Retinal pigment epithelial cell (primary cell): ENCODE measurements at regions not wholly inside any gene's neighbourhood (a gene's known extent, or its start where the extent isn't known, plus 50 kb on each side); places are given as distances from the start of the nearest gene placed in this dataset.
"Not testable (repeated sequence)": the region's sequence is repeated elsewhere in the genome, so short reads cannot be mapped to it uniquely, and the experiment has no call there.

Source experiments
- DNase-seq: peaks from one replicate; pipeline ENCODE4 v3.0.0-alpha.2; 2010; ENCODE audit warnings: low read depth
- H3K4me3 ChIP-seq: 2 replicates; pipeline ENCODE4 v1.5.1; 2011; ENCODE audit warnings: mild to moderate bottlenecking, low read length, control low read depth, moderate library complexity
- TF ChIP-seq, protein P1 (sequence below): conservative IDR thresholded peaks from 2 replicates; pipeline ENCODE4 v1.5.1; 2011; ENCODE audit warnings: low read depth, low read length, control low read depth, inconsistent platforms

DNA sequence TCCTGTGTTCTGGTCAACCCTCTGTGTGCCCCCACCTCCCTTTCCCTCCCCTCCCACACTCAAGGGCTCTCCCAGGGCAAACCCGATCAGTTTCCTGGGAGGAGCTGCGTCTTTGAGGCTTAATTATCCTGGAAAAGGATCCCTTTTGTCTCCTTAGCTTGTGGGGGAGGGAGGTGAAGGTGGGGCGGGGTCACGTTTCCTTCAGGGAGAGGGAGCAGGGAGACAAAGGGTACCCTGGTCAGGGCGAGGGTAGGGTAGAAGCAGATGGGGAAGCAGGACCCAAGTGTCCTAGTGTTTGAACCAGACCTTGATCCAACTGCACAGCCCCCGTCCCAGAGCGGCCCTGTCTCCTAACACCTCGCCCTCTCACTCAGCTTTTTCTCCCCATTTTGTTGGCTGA is 90.1 kb downstream of the HIF1AN start:
- H3K4me3 ChIP-seq = no peak overlapping the region
- no peak for DNase-seq
- TF ChIP-seq, protein P1, sequence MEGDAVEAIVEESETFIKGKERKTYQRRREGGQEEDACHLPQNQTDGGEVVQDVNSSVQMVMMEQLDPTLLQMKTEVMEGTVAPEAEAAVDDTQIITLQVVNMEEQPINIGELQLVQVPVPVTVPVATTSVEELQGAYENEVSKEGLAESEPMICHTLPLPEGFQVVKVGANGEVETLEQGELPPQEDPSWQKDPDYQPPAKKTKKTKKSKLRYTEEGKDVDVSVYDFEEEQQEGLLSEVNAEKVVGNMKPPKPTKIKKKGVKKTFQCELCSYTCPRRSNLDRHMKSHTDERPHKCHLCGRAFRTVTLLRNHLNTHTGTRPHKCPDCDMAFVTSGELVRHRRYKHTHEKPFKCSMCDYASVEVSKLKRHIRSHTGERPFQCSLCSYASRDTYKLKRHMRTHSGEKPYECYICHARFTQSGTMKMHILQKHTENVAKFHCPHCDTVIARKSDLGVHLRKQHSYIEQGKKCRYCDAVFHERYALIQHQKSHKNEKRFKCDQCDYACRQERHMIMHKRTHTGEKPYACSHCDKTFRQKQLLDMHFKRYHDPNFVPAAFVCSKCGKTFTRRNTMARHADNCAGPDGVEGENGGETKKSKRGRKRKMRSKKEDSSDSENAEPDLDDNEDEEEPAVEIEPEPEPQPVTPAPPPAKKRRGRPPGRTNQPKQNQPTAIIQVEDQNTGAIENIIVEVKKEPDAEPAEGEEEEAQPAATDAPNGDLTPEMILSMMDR = no peak

GRCh38 chr10:100628061-100628460 is 92.3 kb downstream of the HIF1AN start:
- TF ChIP-seq, protein P1 = no peak
- no peak for DNase-seq
- H3K4me3 ChIP-seq = no peak overlapping the region

- H3K4me3 ChIP-seq = no peak overlapping the region
- DNase-seq = no peak
- TF ChIP-seq, protein P1 = no peak
Measured at GRCh38 chr10:100631192-100631591, 95.4 kb downstream of the HIF1AN start.

DNA sequence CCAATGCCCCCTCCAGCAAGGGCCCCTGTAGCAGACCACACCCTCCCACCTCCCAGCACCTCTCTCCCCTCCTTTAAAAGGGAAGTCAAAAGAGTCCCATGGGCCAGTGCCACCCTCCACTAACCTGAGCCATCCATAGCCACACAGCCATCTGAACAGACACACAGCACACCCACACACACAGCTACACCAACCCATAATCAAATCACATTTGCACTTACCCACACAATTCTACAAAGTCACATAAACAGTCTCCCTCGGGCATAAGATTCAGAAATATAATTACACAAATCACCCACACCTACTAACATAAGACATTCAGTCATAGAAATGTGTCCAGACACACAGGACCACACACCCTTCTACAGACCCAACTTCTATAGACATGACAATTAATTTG is 96.3 kb downstream of the HIF1AN start:
- no peak overlapping the region for H3K4me3 ChIP-seq
- TF ChIP-seq, protein P1 = no peak
- no peak for DNase-seq

- TF ChIP-seq, protein P1 = no peak
Measured at GRCh38 chr10:100634034-100634433, 98.3 kb downstream of the HIF1AN start.

GRCh38 chr10:100636848-100637553 is 101.3 kb downstream of the HIF1AN start:
- no peak overlapping the region for H3K4me3 ChIP-seq
- no peak for DNase-seq
- TF ChIP-seq, protein P1 = no peak

More at GRCh38 chr10:100634034-100634433, 98.3 kb downstream of the HIF1AN start:
- no peak overlapping the region for H3K4me3 ChIP-seq
- no peak for DNase-seq

DNA sequence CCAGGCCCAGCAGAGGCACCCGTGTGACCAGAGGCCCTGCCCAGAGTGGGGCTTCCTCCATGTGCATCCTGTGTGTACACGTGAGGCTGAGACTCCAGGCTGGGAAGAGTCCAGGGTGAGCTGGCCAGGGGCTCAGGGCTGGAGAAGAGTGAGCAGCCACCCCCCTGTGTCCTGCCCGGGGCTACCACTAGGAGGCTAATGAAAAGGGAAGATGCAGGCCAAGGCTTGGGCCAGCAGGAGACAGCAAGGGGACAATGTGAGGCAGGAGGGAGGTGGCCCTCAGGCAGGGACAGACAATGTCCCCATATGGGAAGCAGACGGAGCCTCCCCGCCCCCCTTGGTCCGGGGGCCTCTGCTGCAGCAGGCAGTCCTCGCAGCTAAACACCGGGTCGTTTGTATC is 102.0 kb downstream of the HIF1AN start:
- no peak for DNase-seq
- H3K4me3 ChIP-seq = no peak overlapping the region
- TF ChIP-seq, protein P1 = peak; percentile 56

- DNase-seq, H3K4me3 ChIP-seq: not testable (repeated sequence)
Measured at GRCh38 chr10:100638969-100639368, 103.2 kb downstream of the HIF1AN start.
